OCI-LY7 (cell line): ENCODE measurements at regions not wholly inside any gene's neighbourhood (a gene's known extent, or its start where the extent isn't known, plus 50 kb on each side); places are given as distances from the start of the nearest gene placed in this dataset.

Experiments
- BruUV-seq: library from RNA; stranded (reverse); fragments of 400-500 nt; replicated peaks from 2 replicates; lab custom pipeline; 2021; lab: Mats Ljungman, UMichigan
- CTCF ChIA-PET: fragments of 300-600 bp; sonication (Branson Sonifier 250); formaldehyde crosslinking; loops from one replicate; lab custom pipeline; 2022; ENCODE audit warnings: antibody characterized with exemption; ENCODE audit not compliant: unreplicated experiment; lab: Charles Lee
- POLR2A ChIA-PET: fragments of 300-600 bp; sonication (Branson Sonifier 250); formaldehyde crosslinking; loops from one replicate; lab custom pipeline; 2022; ENCODE audit warnings: antibody characterized with exemption; lab: Charles Lee
- DNase-seq: peaks from one replicate; pipeline ENCODE4 v3.0.0-alpha.2; 2015; ENCODE audit warnings: low spot score
- H2AFZ ChIP-seq: fragments of 200-600 bp; sonication (generic), shearing (Covaris generic); 2 replicates; pipeline ENCODE4 v1.6.1; 2014; ENCODE audit warnings: mild to moderate bottlenecking, antibody characterized with exemption, low read length, moderate library complexity
- H3K27ac ChIP-seq: fragments of 200-600 bp; sonication (generic); 2 replicates; pipeline ENCODE4 v1.5.1; 2014; ENCODE audit warnings: mixed run types, low read depth, mild to moderate bottlenecking, moderate library complexity, low read length, inconsistent platforms; ENCODE audit not compliant: poor library complexity, severe bottlenecking
- H3K36me3 ChIP-seq: fragments of 200-600 bp; sonication (generic); 2 replicates; pipeline ENCODE4 v1.6.1; 2014; ENCODE audit warnings: mild to moderate bottlenecking, antibody characterized with exemption, low read length, moderate library complexity, mixed read lengths; ENCODE audit not compliant: insufficient read depth
- H3K4me1 ChIP-seq: fragments of 200-600 bp; sonication (generic); 2 replicates; pipeline ENCODE4 v1.5.1; 2014; ENCODE audit warnings: mild to moderate bottlenecking, low read length; ENCODE audit not compliant: insufficient read depth, poor library complexity, severe bottlenecking
- H3K4me2 ChIP-seq: fragments of 200-600 bp; sonication (generic); 2 replicates; pipeline ENCODE4 v1.6.1; 2014; ENCODE audit warnings: mild to moderate bottlenecking, low read length
- H3K4me3 ChIP-seq: fragments of 200-600 bp; sonication (generic); 2 replicates; pipeline ENCODE4 v1.5.1; 2014; ENCODE audit warnings: mild to moderate bottlenecking, low read depth, low read length; ENCODE audit not compliant: poor library complexity, severe bottlenecking
- H3K79me2 ChIP-seq: fragments of 200-600 bp; sonication (generic); 2 replicates; pipeline ENCODE4 v1.6.1; 2016; ENCODE audit warnings: low read depth, mild to moderate bottlenecking, low read length, moderate library complexity, mixed read lengths; ENCODE audit not compliant: insufficient read depth
- H3K9me2 ChIP-seq: fragments of 200-600 bp; sonication (generic); 2 replicates; pipeline ENCODE4 v1.6.1; 2016; ENCODE audit warnings: mild to moderate bottlenecking, low read length, mixed read lengths; ENCODE audit not compliant: insufficient read depth
- H3K9me3 ChIP-seq: fragments of 200-600 bp; sonication (generic); 2 replicates; pipeline ENCODE4 v1.6.1; 2014; ENCODE audit warnings: mild to moderate bottlenecking, mixed run types, low read length, mixed read lengths
- H4K20me1 ChIP-seq: fragments of 200-600 bp; sonication (generic); 2 replicates; pipeline ENCODE4 v1.6.1; 2014; ENCODE audit warnings: mild to moderate bottlenecking, antibody characterized with exemption, low read length, moderate library complexity, mixed read lengths; ENCODE audit not compliant: insufficient read depth
- CTCF ChIP-seq: fragments of 200-600 bp; sonication (generic); conservative IDR thresholded peaks from 2 replicates; pipeline ENCODE4 v1.5.1; 2014; ENCODE audit warnings: mild to moderate bottlenecking, antibody characterized with exemption, low read length, moderate library complexity, mixed read lengths
- EZH2phosphoT487 ChIP-seq: fragments of 200-600 bp; sonication (generic); IDR thresholded peaks from 2 replicates; pipeline ENCODE4 v1.6.1; 2018; ENCODE audit warnings: low read depth, borderline replicate concordance, mild to moderate bottlenecking, mixed run types, antibody characterized with exemption, low read length, moderate library complexity, mixed read lengths
- intact Hi-C: fragments of 100-400 bp; cut with micrococcal nuclease; formaldehyde crosslinking; loops from one replicate; pipeline ENCODE4 v1.10.0; 2022; ENCODE audit not compliant: unreplicated experiment

GRCh38 chrX:9087271-9088040 is 53.5 kb upstream of the FAM9B start:
- ChIA-PET CTCF (no interaction called here), POLR2A (interaction anchor here (0.6 to 1.9 kb wide), 3 partner anchors 15 to 442 kb away, joined by 3 to 8 read pairs (median 4); no protein-coding TSS in a partner anchor)
- H3K4me1 ChIP-seq: no peaks in the 10 kb centered on the region
- no peaks in the 10 kb centered on the region for H3K9me3 ChIP-seq
- no peak overlapping the region for H2AFZ ChIP-seq
- H4K20me1 ChIP-seq: no peaks in the 10 kb centered on the region
- DNase-seq: no peak
- TF ChIP-seq EZH2phosphoT487: no peak
- no peak for TF ChIP-seq CTCF
- intact Hi-C loops: no loop called here
- no peak overlapping the region for H3K4me3 ChIP-seq
- H3K36me3 ChIP-seq: no peaks in the 10 kb centered on the region
- BruUV-seq: no TSS peak
- H3K27ac ChIP-seq: no peak overlapping the region
- no peaks in the 10 kb centered on the region for H3K79me2 ChIP-seq
- H3K4me2 ChIP-seq: no peak overlapping the region
- H3K9me2 ChIP-seq: no peaks in the 10 kb centered on the region

- Histone ChIP-seq H3K4me3 (no peak overlapping the region), H3K9me3 (no peaks in the 10 kb centered on the region), H4K20me1 (no peaks in the 10 kb centered on the region), H3K79me2 (no peaks in the 10 kb centered on the region), H3K4me1 (no peaks in the 10 kb centered on the region), H3K27ac (no peak overlapping the region), H3K9me2 (no peaks in the 10 kb centered on the region), H3K4me2 (no peak overlapping the region), H3K36me3 (no peaks in the 10 kb centered on the region), H2AFZ (no peak overlapping the region)
- no TSS peak for BruUV-seq
- POLR2A ChIA-PET: interaction anchor here (0.6 to 0.7 kb wide), 4 partner anchors 15 to 679 kb away, joined by 3 to 10 read pairs (median 4); no protein-coding TSS in a partner anchor
- DNase-seq: no peak
- intact Hi-C loops: no loop called here
- TF ChIP-seq EZH2phosphoT487 (no peak), CTCF (no peak)
- CTCF ChIA-PET: no interaction called here
Measured at GRCh38 chrX:9088896-9089295, 55.0 kb upstream of the FAM9B start.

GRCh38 chrX:9090766-9091165 is 56.8 kb upstream of the FAM9B start:
- Histone ChIP-seq H4K20me1 (no peaks in the 10 kb centered on the region), H3K4me2 (no peak overlapping the region), H3K9me2 (no peaks in the 10 kb centered on the region), H3K9me3 (no peaks in the 10 kb centered on the region), H3K4me1 (no peaks in the 10 kb centered on the region), H3K36me3 (no peaks in the 10 kb centered on the region), H2AFZ (no peak overlapping the region), H3K27ac (no peak overlapping the region), H3K79me2 (no peaks in the 10 kb centered on the region), H3K4me3 (no peak overlapping the region)
- DNase-seq: no peak
- BruUV-seq: no TSS peak
- ChIA-PET CTCF (no interaction called here), POLR2A (interaction anchor here (0.8 kb wide), 1 partner anchor 44 kb away, joined by 3 read pairs; no protein-coding TSS in a partner anchor)
- intact Hi-C loops: no loop called here
- no peak for TF ChIP-seq CTCF
- no peak for TF ChIP-seq EZH2phosphoT487
